DMS79 (cell line): ENCODE measurements at regions not wholly inside any gene's neighbourhood (a gene's known extent, or its start where the extent isn't known, plus 50 kb on each side); places are given as distances from the start of the nearest gene placed in this dataset.
A peak's percentile ranks its signal among the peaks of the same experiment; 100 is the strongest.

Experiments
- DNase-seq: peaks from one replicate; lab custom pipeline; 2025; lab: John Stamatoyannopoulos, UW

- DNase-seq: no peak
Observed at GRCh38 chr4:13129095-13129494, 355.0 kb downstream of the RAB28 start.

GRCh38 chr4:13126976-13127910 is 356.9 kb downstream of the RAB28 start:
- peak; percentile 61 for DNase-seq

- no peak for DNase-seq
Observed at GRCh38 chr4:13118633-13119032, 365.5 kb downstream of the RAB28 start.

GRCh38 chr4:13117185-13117584 is 367.0 kb downstream of the RAB28 start:
- DNase-seq: no peak

GRCh38 chr4:13112030-13112429 is 372.1 kb downstream of the RAB28 start:
- DNase-seq: no peak

GRCh38 chr4:13109536-13109935 is 374.6 kb downstream of the RAB28 start:
- DNase-seq: no peak

- no peak for DNase-seq
Observed at GRCh38 chr4:13108096-13108495, 376.0 kb downstream of the RAB28 start.

GRCh38 chr4:13103382-13104015 is 380.6 kb downstream of the RAB28 start:
- no peak for DNase-seq

GRCh38 chr4:13102092-13102742 is 381.9 kb downstream of the RAB28 start:
- DNase-seq: no peak

- DNase-seq: no peak
Observed at GRCh38 chr4:13097971-13098370, 386.2 kb downstream of the RAB28 start.

GRCh38 chr4:13095722-13096121 is 388.4 kb downstream of the RAB28 start:
- no peak for DNase-seq

- DNase-seq: no peak
Observed at GRCh38 chr4:13093170-13093569, 391.0 kb downstream of the RAB28 start.

GRCh38 chr4:13092702-13093101 is 391.4 kb downstream of the RAB28 start:
- DNase-seq: no peak

GRCh38 chr4:13089659-13089998 is 394.5 kb downstream of the RAB28 start:
- peak; percentile 1 for DNase-seq

GRCh38 chr4:13088726-13089658 is 395.1 kb downstream of the RAB28 start:
- no peak for DNase-seq

- no peak for DNase-seq
Observed at GRCh38 chr4:13087041-13087440, 397.1 kb downstream of the RAB28 start.

GRCh38 chr4:13084210-13084609 is 399.9 kb downstream of the RAB28 start:
- no peak for DNase-seq

- no peak for DNase-seq
Observed at GRCh38 chr4:13081830-13082229, 402.3 kb downstream of the RAB28 start.

GRCh38 chr4:13067077-13067476 is 417.1 kb downstream of the RAB28 start:
- DNase-seq: no peak

- DNase-seq: no peak
Observed at GRCh38 chr4:13059019-13059418, 425.1 kb downstream of the RAB28 start.

GRCh38 chr4:13056630-13057189 is 427.4 kb downstream of the RAB28 start:
- no peak for DNase-seq
